Dermis microvascular lymphatic vessel endothelial cell (primary cell): ENCODE measurements at regions not wholly inside any gene's neighbourhood (a gene's known extent, or its start where the extent isn't known, plus 50 kb on each side); places are given as distances from the start of the nearest gene placed in this dataset.

ENCODE experiments used
- DNase-seq, 2 donors: peaks; one replicate each; pipeline versions ENCODE4 v3.0.0 to v3.0.0-alpha.2; 2010; ENCODE audit warnings: low read depth in 2 of 2

DNA sequence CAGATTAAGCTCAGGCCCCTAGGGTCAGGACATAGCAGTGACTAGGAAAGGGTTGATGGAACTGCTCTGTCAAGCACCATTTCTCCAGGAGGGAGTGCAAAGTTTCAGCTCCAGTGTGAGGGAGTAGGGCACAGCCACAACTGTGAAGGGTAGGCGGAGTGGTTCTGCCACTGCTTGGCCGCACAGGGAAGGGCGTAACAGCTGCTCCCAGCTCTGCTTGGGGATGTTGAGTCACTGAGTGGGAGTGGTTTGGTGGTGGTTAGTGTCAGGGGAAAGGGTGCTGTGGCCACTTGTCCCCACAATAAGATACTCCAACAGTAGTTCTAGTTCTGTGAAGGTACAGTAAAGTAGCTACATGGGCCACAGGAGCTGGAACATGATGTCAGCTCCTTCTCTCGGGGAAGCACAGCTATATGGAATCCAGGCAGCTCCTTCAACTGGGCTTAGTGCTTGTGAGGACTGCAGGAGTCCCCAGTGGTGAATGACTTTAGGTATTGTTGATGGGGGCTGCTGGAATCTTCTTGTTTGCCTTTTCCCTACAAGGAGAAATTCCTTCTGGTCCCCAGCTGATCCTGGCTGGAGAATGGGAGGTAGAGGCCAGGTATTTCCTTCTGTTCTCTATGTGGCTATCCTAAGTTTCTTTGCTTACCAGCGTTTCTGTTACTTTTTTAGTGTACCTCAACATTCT is 314.5 kb downstream of the SPATA31D1 start:
- no peak for DNase-seq

DNA sequence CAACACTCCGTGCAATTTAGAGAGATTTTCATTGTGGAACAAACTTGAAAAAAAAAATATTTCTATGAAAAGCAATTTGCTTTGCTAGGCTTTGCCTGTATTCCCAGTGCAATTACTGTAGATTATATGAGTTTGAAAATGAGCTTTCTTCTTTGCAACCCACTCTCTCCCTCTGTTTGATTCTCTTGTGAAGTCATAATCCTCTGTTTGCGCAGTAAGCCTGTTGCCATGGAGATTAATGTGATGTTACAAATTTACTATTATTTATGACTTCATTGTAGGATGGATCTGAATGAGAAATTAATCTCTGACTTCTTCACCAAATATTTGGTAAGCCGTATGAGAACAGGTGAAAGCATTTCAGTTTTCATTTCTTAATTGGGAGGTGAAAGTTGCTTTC is 320.3 kb downstream of the SPATA31D1 start:
- DNase-seq = no peak

DNA sequence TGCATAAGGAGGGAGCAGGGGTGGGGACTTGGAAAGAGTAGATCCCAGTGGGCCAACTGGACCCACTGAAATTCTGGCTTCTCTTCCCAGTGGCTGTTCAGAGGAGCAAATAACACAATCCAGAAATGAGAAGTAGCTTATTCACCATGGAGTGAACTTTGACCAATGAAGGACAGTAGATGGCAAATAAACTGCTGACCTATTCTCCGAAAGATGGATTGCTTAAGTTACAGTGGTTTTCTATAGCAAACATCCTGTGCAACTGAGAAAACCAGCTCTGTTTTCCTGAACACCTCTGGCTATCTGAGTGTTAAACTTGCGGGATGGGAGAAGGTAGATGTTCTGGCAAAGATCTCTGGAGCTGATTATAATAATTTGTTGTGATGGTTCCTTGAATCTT is 325.1 kb downstream of the SPATA31D1 start:
- no peak for DNase-seq

DNA sequence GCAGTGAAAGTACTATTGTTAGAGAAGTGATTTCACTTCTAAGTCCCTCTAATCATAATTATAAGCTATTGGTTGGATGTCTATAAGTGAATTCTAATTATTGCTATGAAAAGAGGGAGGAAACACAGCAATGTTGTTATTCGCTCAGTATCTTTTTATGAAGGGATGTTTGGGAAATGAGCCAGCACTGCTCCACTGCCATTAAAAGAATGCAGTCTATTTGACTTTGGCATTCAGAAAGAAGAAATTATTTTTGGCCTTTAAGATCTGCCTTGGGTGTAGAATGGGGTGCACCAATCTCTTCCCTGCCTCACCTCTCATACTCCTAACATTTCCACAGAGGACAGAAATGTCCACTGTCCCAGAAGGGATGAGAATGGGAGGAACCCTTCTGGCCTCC is 332.0 kb downstream of the SPATA31D1 start:
- DNase-seq = no peak

DNA sequence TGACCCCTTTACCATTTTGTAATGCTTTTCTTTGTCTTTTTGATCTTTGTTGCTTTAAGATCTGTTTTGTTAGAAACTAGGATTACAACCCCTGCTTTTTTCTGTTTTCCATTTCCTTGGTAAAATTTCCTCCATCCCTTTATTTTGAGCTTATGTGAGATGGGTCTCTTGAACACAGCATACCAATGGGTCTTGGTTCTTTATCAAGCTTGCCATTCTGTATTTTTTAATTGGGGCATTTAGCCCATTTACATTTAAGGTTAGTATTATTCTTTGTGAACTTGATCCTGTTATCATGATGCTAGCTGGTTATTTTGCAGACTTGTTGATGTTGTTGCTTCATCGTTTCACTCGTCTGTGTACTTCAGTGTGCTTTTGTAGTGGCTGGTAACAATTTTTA is 337.3 kb downstream of the SPATA31D1 start:
- no peak for DNase-seq

DNA sequence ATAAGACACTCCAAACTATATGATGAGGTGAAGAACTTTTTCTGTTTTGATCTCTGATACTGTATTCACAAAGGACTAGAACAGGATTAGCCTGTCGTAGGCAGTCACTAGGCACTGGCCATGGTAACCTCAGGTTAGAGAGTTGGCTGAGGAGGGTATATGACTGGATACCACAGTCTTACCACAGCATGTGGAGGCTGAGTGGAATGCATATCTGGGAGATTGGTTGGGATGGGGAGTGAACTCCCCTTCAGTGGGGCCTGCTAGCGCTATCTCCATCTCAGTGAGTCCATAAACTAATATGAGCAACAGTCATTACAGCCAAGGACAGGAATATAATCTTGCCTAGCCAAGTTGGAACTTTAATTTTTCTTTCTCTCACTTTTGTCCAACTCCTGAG is 339.1 kb downstream of the SPATA31D1 start:
- DNase-seq = no peak

DNA sequence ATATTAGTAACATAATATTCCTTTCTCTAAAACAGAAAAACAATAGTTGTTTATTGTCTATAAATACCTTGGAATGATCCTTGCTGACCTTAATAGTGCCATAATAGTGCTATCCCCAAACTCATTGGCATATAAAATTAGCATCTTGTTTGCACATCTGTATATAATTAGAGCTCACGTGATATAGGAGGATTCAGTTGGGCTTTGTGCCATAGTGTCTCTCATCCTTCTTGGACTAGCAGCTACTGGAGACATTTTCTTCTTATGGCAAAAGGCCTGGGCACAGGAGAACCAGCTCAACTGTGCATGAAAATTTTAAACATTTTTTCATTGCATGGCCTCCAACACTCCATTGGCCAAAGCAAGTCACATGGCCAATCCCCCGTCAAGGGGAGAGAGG is 342.5 kb downstream of the SPATA31D1 start:
- DNase-seq = no peak

DNA sequence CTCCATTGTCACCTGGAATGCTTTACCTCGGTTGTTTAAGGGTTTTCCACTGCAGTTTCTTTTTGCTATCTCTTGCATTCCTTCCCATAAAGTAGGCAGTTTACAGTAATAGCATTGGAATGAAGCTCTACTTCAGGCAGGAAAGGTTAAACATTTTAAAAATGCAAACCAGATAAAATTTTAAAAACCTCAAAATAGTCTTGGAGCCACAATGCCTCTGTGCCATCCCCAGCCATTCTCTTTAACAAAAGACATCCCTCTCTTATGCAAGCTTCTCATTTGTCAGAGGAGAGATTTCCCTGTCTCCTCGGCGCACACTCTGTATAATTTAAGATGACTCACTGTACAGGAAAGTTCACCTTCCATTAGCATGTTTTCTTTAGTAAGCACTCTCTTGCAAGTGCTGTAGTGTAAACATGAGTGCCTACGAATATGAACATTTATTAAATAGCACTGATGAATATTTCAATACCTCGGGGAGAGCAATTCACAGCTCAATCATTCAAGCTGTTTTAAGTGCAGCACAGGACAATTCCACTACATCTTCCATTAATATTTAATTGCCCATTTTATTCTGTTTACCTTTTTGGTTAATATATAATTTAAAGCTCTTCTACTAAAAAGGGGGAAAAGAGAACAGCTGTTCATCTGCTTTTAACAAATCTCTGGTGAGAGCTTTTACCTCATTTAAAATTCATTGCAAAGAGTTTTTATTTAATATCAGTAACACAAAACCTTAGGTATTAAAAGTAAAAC is 343.6 kb downstream of the SPATA31D1 start:
- no peak for DNase-seq

DNA sequence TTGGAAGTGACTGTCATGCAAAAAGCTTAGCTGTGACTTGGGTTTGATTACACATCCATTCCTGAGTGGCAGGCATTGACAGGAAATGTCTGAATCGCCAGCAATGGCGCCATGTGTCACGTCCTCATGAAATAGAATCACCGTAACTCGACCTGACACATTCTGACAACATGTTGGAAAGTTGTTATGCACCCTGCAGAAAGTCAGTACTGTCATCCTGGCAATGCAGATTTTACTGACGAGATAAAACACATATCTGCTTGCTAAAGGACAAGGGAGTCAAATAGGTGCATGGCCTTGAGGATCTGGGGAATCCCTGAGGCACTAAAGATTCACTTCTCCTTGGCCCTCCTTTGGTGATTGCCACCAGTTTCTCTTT is 344.2 kb downstream of the SPATA31D1 start:
- no peak for DNase-seq

DNA sequence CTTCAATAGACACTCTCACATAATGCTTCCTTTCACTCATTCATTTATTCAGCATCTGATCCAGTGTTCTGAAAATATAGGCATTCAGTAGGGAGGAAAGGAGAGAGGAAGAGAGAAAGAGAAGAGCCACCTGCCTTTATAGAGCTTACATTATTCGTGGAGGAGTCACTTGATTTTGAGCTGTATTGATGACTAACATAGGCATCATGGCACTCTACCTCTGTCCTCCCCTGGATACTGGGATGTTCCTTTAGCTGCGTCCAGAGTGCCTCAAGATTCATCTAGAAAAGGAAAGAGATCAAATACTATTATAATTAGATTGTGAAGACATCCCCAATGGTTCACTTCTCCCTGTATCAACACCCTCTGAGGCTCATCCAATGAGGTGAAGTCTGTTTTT is 345.1 kb downstream of the SPATA31D1 start:
- DNase-seq = no peak

DNA sequence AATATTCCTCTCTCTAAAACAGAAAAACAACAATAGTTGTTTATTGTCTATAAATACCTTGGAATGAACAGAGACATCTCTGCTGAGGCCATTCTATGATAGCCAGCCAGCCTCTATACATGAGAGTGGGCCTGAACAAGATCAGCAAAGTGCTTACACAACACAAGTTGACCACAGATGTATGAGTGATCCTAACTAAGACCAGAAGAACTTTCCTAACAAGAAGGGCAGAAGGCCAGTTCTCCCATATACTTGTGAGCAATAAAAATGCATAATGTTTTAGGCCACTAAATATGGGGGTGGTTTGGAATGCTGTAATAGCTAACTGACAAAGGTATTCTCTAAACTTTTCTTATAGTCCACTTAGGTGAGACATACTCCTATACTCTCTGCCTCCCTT is 345.7 kb downstream of the SPATA31D1 start:
- DNase-seq = no peak

DNA sequence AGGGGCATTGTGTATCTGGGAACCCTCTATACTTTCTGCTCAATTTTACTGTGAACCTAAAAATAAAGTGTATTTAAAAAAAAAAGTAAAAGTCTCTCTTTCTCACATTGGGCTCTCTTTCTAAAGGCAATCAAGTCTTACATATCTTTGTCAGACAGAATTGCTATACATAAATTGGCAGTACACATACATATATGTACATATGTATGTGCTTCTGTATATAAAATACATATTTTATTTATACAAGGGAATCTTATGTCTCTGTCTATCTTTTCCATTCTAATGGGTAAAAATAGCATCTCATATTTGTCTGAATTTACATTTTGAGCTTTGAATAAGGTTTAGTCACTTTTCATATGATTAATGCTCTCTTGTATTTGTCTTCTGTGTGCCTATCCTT is 348.8 kb downstream of the SPATA31D1 start:
- no peak for DNase-seq

DNA sequence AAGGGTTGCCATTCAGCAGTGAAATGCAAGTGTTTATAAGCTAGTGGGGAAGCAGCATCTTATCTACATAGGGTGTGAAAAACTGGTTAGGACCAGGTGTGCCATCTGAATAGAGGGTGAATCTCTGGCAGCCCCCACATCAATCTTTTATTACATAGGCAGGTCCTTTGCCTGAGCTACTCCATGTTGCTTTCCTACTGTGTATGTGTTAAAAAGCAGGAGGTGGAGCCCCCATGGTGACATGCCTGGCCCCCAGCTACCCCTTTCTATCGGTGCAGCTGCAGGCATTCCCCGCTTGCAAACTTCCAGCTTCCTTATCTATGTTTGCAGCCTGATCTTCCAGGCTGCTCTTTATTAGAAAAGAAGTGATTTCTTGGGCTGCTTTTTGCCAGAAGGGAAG is 353.5 kb downstream of the SPATA31D1 start:
- no peak for DNase-seq

DNA sequence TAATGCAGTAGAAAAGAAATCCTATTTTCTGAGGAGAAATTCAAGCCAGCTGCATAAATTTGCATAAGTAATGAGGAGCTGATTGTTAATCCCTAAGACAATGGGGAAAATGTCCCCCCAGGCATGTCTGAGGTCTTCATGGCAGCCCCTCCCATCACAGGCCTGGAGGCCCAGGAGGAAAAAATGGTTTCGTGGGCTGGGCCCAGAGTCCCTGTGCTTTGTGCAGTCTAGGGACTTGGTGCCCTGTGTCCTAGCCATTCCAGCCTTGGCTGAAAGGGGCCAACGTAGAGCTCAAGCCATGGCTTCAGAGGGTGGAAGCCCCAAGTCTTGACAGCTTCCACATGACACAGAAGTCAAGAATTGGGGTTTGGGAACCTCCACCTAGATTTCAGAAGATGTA is 357.5 kb downstream of the SPATA31D1 start:
- DNase-seq = no peak

DNA sequence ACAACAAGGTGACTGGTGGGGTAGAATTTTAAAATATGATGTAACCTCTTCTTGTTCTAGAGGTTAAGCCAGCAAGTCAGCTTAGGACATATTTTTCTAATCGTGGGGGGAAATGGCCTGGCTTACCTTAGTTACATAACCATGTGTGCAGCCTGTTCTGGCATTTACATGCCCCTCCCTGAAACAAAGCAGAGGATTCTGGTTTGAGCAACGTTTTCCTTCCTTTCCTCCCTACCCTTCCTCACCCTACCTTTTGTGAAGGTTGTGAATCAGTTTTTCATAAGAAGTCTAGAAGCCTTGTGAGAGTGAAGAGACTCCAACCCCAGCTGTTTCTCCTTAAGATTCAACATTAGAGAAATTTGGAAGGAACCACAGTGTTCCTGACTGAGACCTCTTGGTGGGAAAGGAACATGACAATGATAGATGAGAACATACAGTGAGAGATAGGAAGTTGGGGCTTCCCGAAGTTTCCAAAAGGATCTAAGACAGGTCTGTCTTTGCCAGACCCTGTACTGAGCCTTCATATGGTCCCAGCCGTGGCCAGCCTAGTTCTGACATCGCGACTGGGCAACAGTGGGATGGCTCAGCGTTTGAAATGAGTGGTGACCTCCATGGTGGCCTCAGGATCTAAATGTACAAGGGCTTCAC is 365.2 kb downstream of the SPATA31D1 start:
- DNase-seq = no peak

DNA sequence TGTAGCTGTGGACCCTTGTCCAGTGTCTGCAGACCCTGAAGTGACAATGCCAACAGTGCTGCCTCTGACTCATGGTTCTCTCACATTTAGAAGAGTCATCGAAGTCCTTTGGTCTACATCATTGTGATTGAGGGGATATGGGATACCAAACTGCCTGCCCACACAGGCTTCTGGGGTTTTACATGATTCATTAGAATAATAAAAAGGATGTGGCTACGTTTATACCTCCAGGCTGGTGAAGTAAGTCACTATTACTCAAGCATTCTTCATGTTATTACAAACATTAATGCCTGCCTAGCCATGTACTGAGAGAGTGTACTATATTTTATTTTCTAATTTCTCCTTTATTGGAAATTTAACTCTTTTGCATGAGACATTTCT is 365.7 kb downstream of the SPATA31D1 start:
- DNase-seq = no peak

DNA sequence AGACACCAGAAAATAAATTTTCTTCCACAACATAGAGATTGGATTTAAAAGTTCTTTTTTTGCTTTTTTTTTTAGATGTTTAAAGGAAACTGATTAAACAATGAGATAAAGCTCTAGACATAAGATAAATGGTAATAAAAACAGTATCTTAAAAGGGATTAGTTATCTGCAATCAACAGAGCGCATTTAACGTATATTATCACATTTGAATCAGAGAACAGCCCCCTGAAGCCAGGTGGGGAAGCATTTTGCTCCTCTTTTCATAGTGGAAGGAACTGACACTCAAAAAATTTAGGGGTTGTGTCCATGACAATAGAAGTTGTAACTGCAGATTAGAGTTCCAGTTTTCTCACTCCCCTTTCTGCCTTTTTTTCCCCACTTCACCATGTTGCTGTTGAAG is 367.6 kb downstream of the SPATA31D1 start:
- no peak for DNase-seq

DNA sequence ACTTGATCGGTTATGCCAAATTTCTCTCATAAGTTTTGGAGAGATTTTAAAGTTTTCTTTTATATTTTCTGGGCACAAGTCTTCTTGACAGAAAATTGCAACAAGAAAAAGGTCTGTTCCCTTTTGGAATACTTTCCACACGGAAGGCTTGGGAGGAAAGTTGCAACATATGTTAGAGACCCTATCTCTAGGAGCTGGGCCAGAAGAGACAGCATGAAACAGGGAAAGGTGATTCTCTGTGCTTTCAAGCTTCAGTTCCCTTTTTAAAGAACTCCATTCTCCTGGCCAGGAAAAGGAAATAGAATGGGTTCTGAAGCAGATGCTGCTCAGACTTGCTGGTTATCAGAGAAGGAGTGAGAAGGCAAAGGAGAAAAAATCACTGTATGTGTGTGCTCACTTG is 368.3 kb downstream of the SPATA31D1 start:
- no peak for DNase-seq

DNA sequence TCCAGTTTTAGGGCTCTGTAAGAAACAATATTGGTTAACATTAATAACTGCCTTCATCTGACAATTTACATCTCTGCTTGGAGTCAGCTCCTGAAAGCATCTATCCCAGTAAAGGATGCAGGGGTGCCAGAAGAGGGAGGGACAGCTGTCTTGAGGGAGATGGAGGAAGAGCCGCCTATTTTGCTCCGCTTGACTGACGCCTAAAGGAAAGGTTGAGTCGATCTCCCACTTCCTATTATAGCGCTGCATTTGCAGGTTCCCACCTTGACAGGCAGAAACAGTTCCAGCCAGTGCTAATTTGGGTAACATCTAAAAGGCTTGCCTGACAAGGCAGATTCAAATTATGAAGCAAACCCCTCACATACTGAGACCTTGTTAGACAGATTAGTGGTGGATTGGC is 374.6 kb downstream of the SPATA31D1 start:
- DNase-seq = no peak

DNA sequence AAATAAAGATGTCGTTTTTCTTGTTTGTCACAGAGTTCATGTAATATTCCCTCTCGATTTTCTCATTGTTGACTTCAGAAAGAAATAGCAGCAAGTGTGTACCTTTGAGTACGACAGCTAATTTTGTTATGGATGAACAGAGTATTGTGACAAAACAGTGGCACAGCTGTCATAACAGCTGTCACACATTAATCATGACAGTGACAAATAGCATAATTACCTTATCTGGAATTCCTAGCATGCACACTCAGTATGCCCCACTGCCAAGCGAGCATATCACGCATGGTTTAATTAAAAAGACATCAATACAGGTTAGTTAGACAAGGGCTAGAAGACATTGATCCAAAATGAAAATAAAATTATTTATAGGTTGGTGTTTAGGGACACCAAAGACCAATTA is 375.1 kb downstream of the SPATA31D1 start:
- DNase-seq = no peak

DNA sequence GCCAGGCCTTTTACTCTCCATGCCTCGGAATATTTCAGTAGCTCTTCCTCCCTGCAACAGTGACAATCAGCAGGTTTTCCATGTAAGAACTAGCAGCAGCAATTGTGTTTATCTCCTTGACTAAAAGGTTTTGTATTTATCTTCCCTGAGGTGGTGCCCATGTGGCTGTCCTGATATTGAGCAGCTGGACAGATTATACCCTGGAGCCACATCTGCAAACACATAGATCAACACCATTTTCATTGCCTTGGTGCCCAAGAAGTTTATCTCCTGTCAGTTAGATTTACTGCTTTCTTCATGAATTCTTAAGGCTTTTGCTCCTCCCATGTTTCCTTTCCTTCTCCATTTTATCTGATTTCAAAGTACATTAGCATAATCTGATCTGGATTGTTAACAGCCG is 378.4 kb downstream of the SPATA31D1 start:
- no peak for DNase-seq

DNA sequence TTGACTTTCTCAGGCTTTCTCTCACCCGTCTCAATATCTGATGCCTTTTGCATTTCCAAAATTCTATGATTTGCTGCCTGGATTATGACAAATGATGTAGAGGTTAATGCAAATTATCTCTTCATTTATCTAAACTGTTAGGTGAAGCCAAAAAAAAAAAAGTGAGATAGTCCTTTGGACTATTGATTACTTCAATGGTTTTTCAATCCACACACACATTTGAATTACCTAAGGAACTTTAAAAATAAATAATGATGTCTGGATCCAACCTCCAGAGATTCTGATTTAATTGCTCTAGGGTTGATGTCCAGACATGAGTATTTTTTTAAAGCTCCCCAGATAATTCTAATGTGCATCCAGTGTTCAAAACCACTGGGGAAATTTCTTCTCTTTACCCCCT is 379.4 kb downstream of the SPATA31D1 start:
- no peak for DNase-seq
